Aorta (tissue), 5 donors: ENCODE measurements at regions not wholly inside any gene's neighbourhood (a gene's known extent, or its start where the extent isn't known, plus 50 kb on each side); places are given as distances from the start of the nearest gene placed in this dataset.
"Not testable (repeated sequence)": the region's sequence is repeated elsewhere in the genome, so short reads cannot be mapped to it uniquely, and the experiment has no call there.

Experiments
- ATAC-seq: fragments of 200-7000 bp; cut with Tn5 transposase; one replicate; pipeline ENCODE4 v1.9.1; 2022; ENCODE audit warnings: moderate library complexity; ENCODE audit not compliant: low FRiP score
- DNase-seq, 2 donors: peaks; one replicate each; pipeline ENCODE4 v3.0.0-alpha.2; 2020
- H3K27ac ChIP-seq, 2 donors: one replicate each; pipeline ENCODE4 v1.5.1; 2013; ENCODE audit warnings: low read length in 2 of 2, mild to moderate bottlenecking in 2 of 2, moderate library complexity in 2 of 2, control low read depth in 1 of 2, inconsistent platforms in 1 of 2, low read depth in 1 of 2
- H3K27me3 ChIP-seq, 2 donors: one replicate each; pipeline ENCODE4 v1.6.1; 2013; ENCODE audit warnings: control low read depth in 1 of 2, low read length in 1 of 2, mild to moderate bottlenecking in 1 of 2, moderate library complexity in 1 of 2; ENCODE audit not compliant: insufficient read depth in 2 of 2, control insufficient read depth in 1 of 2
- H3K36me3 ChIP-seq, 2 donors: one replicate each; pipeline ENCODE4 v1.6.1; 2013; ENCODE audit warnings: control low read depth in 1 of 2, low read length in 1 of 2, mild to moderate bottlenecking in 1 of 2; ENCODE audit not compliant: insufficient read depth in 2 of 2, control insufficient read depth in 1 of 2
- H3K4me1 ChIP-seq, 2 donors: one replicate each; pipeline ENCODE4 v1.6.1; 2013; ENCODE audit warnings: low read length in 2 of 2, control low read depth in 1 of 2, mild to moderate bottlenecking in 1 of 2, moderate library complexity in 1 of 2; ENCODE audit not compliant: insufficient read depth in 2 of 2, control insufficient read depth in 1 of 2
- H3K4me3 ChIP-seq, 2 donors: one replicate each; pipeline ENCODE4 v1.5.1; 2013; ENCODE audit warnings: low read length in 2 of 2, control low read depth in 1 of 2, mild to moderate bottlenecking in 1 of 2
- H3K9me3 ChIP-seq: one replicate; pipeline ENCODE4 v1.6.1; 2013; ENCODE audit warnings: mild to moderate bottlenecking, low read length; ENCODE audit not compliant: control insufficient read depth
- WGBS, 2 donors: extraction: QIAGEN DNeasy Blood & Tissue Kit; methylation state at CpG; one replicate each; pipeline ENCODE4 v1.1.7; 2013; 5-methylcytosine and 5-hydroxymethylcytosine counted together
- intact Hi-C, 2 donors: fragments of 100-400 bp; cut with DNase I; formaldehyde crosslinking; loops; one replicate each; pipeline versions ENCODE4 v1.14.2 to v1.15.0; 2022
- donor health status: healthy with polysubstance abuse.
- donor health status: Bipolar disorder and iron deficiency.
- donor health status: DM: no; HTN: no; CAD: no.
- donor health status: DM: no; HTN: no; CAD: no.
- donor health status: DM: yes; HTN: yes; CAD: no.

- DNase-seq = no peak
- H3K4me1 ChIP-seq = no peaks in the 10 kb centered on the region
- no peaks in the 10 kb centered on the region for H3K9me3 ChIP-seq
- H3K27me3 ChIP-seq = no peaks in the 10 kb centered on the region
- WGBS, 2 donors = 58 to 59% methylated on average over 4 of the region's 4 CpGs
- no peak for ATAC-seq
- H3K27ac ChIP-seq = no peak overlapping the region
- H3K36me3 ChIP-seq = no peaks in the 10 kb centered on the region
- no peak overlapping the region for H3K4me3 ChIP-seq
- intact Hi-C loops = no loop called here
Measured at GRCh38 chr1:194362327-194362726, 1175.9 kb upstream of the B3GALT2 start.

DNA sequence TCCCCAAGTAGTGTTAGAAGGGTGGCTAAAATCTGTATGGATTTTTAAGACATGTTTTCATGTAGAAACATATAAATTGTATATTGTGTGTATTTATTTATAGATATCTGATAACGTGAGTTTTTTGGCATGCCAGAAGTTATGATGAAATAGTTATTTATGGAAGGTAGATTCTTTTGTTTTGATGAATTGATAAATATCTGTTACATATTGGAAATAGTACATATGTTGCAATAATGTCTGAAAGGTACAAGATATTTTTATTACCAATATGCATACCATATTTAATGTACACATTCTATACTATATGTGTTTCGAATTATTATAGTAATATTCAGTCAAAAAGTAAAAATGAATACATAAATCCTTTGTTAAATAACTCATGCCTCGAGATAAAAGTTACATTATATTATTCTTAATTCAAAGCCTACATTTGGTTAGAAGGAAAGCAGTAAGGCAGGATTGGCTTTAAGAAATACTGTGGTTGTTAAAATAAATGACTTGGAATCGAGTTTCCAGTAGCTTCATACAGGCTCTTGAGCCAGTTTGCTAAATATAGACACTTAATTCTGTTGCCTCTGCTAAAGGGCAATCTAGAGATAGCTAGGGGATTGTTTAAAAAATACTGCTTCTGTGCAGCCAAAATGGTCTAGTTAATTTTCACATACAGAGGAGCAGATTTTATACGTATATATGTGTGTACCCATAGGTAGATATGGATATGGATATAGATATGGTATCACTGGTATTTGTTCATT, 1175.1 kb upstream of the B3GALT2 start:
- no peak for DNase-seq
- Histone ChIP-seq H3K4me3 (no peak overlapping the region), H3K27ac (no peak overlapping the region), H3K36me3 (no peaks in the 10 kb centered on the region), H3K27me3 (no peaks in the 10 kb centered on the region), H3K4me1 (no peaks in the 10 kb centered on the region), H3K9me3 (no peaks in the 10 kb centered on the region)
- no peak for ATAC-seq
- intact Hi-C loops = no loop called here
- 46 to 50% methylated on average over 5 of the region's 5 CpGs for whole genome bisulfite sequencing, 2 donors

GRCh38 chr1:194358208-194358581, 1171.8 kb upstream of the B3GALT2 start:
- intact Hi-C loops = no loop called here
- H3K36me3 ChIP-seq = no peaks in the 10 kb centered on the region
- H3K4me1 ChIP-seq = no peaks in the 10 kb centered on the region
- H3K9me3 ChIP-seq = no peaks in the 10 kb centered on the region
- DNase-seq (peak in 1 of 2 donors; percentile 51), ATAC-seq (no peak)
- H3K27ac ChIP-seq = no peak overlapping the region
- 97 to 99% methylated on average over 26 of the region's 26 CpGs for WGBS, 2 donors
- no peaks in the 10 kb centered on the region for H3K27me3 ChIP-seq
- no peak overlapping the region for H3K4me3 ChIP-seq

GRCh38 chr1:194357573-194358207, 1171.3 kb upstream of the B3GALT2 start:
- ATAC-seq, intact Hi-C loops, H3K27me3 ChIP-seq, H3K4me1 ChIP-seq, H3K9me3 ChIP-seq, H3K27ac ChIP-seq, H3K36me3 ChIP-seq, H3K4me3 ChIP-seq: not testable (repeated sequence)
- 90 to 96% methylated on average over 23 to 25 of the region's 25 CpGs for WGBS, 2 donors
- peak in 1 of 2 donors; percentile 55 for DNase-seq

GRCh38 chr1:194355488-194356106, 1169.2 kb upstream of the B3GALT2 start:
- ATAC-seq (no peak), DNase-seq (no peak)
- no peaks in the 10 kb centered on the region for H3K27me3 ChIP-seq
- H3K27ac ChIP-seq = no peak overlapping the region
- intact Hi-C loops = no loop called here
- no peak overlapping the region for H3K4me3 ChIP-seq
- no peaks in the 10 kb centered on the region for H3K4me1 ChIP-seq
- 85 to 87% methylated on average over 12 of the region's 12 CpGs for WGBS, 2 donors
- no peaks in the 10 kb centered on the region for H3K36me3 ChIP-seq
- H3K9me3 ChIP-seq = no peaks in the 10 kb centered on the region

DNA sequence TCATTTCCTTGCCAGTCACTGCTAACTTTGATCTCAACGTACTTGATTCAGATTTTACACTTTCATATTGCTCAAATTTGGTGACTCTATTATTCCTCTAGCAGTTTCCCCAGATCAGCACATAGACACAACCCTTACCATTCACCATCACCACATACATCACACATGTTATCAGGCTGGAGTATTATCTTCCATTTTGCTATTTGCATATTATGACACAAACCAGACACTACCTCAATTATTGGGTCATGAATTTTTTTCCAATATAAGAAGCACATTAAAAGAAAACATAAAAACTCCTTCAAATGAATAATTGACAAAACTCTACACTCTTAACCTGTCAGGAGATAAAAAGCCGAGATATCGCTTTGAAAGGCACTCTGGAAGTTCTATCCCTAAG, 1166.7 kb upstream of the B3GALT2 start:
- intact Hi-C loops = no loop called here
- H3K27ac ChIP-seq = no peak overlapping the region
- H3K9me3 ChIP-seq = no peaks in the 10 kb centered on the region
- 81% methylated on average over 3 of the region's 3 CpGs for WGBS, 2 donors
- no peaks in the 10 kb centered on the region for H3K36me3 ChIP-seq
- DNase-seq = no peak
- H3K27me3 ChIP-seq = no peaks in the 10 kb centered on the region
- no peaks in the 10 kb centered on the region for H3K4me1 ChIP-seq
- no peak for ATAC-seq
- H3K4me3 ChIP-seq = no peak overlapping the region

- ATAC-seq (no peak), DNase-seq (no peak)
- Histone ChIP-seq H3K27ac (no peak overlapping the region), H3K9me3 (no peaks in the 10 kb centered on the region), H3K4me3 (no peak overlapping the region), H3K4me1 (no peaks in the 10 kb centered on the region), H3K27me3 (no peaks in the 10 kb centered on the region), H3K36me3 (no peaks in the 10 kb centered on the region)
- WGBS, 2 donors = 55 to 59% methylated on average over 2 of the region's 2 CpGs
- intact Hi-C loops = no loop called here
Measured at GRCh38 chr1:194347200-194347599, 1160.8 kb upstream of the B3GALT2 start.

- intact Hi-C loops = no loop called here
- ATAC-seq = no peak
- DNase-seq = no peak
Measured at GRCh38 chr1:194342484-194343262, 1156.3 kb upstream of the B3GALT2 start.

More at GRCh38 chr1:194342484-194343262, 1156.3 kb upstream of the B3GALT2 start:
- Histone ChIP-seq H3K4me3 (no peak overlapping the region), H3K36me3 (no peaks in the 10 kb centered on the region), H3K4me1 (no peaks in the 10 kb centered on the region), H3K27me3 (no peaks in the 10 kb centered on the region), H3K9me3 (no peaks in the 10 kb centered on the region), H3K27ac (no peak overlapping the region)
- 82 to 83% methylated on average over 18 of the region's 18 CpGs for WGBS, 2 donors
